GM19455 (cell line): ENCODE measurements at regions not wholly inside any gene's neighbourhood (a gene's known extent, or its start where the extent isn't known, plus 50 kb on each side); places are given as distances from the start of the nearest gene placed in this dataset.

Experiments used
- ATAC-seq: cut with Tn5 transposase; IDR thresholded peaks from one replicate; pipeline ENCODE4 v1.9.1; 2021; ENCODE audit not compliant: unreplicated experiment

GRCh38 chr7:18356191-18356645 lies 139.3 kb upstream of the HDAC9 start:
- ATAC-seq = peak; percentile 53

- peak; percentile 54 for ATAC-seq
Measured at GRCh38 chr7:18357691-18358090, 137.9 kb upstream of the HDAC9 start.

GRCh38 chr7:18361756-18362155 lies 133.8 kb upstream of the HDAC9 start:
- ATAC-seq = no peak

- no peak for ATAC-seq
Measured at GRCh38 chr7:18363751-18364380, 131.7 kb upstream of the HDAC9 start.

- no peak for ATAC-seq
Measured at GRCh38 chr7:18364396-18364795, 131.2 kb upstream of the HDAC9 start.

GRCh38 chr7:18366394-18366793 lies 129.2 kb upstream of the HDAC9 start:
- ATAC-seq = no peak

GRCh38 chr7:18369011-18369410 lies 126.5 kb upstream of the HDAC9 start:
- ATAC-seq = no peak

- ATAC-seq = no peak
Measured at GRCh38 chr7:18370633-18371032, 124.9 kb upstream of the HDAC9 start.

GRCh38 chr7:18378989-18379605 lies 116.5 kb upstream of the HDAC9 start:
- no peak for ATAC-seq

- no peak for ATAC-seq
Measured at GRCh38 chr7:18384491-18385143, 110.9 kb upstream of the HDAC9 start.

GRCh38 chr7:18386607-18387006 lies 108.9 kb upstream of the HDAC9 start:
- no peak for ATAC-seq

GRCh38 chr7:18387191-18387735 lies 108.3 kb upstream of the HDAC9 start:
- no peak for ATAC-seq

GRCh38 chr7:18390535-18390907 lies 105.0 kb upstream of the HDAC9 start:
- peak; percentile 42 for ATAC-seq

- ATAC-seq = no peak
Measured at GRCh38 chr7:18393465-18394118, 102.0 kb upstream of the HDAC9 start.

- no peak for ATAC-seq
Measured at GRCh38 chr7:18395868-18396267, 99.7 kb upstream of the HDAC9 start.

- ATAC-seq = no peak
Measured at GRCh38 chr7:18396953-18397352, 98.6 kb upstream of the HDAC9 start.

GRCh38 chr7:18399436-18400235 lies 95.9 kb upstream of the HDAC9 start:
- ATAC-seq = no peak

- no peak for ATAC-seq
Measured at GRCh38 chr7:18400275-18400674, 95.3 kb upstream of the HDAC9 start.

GRCh38 chr7:18400726-18401125 lies 94.8 kb upstream of the HDAC9 start:
- no peak for ATAC-seq

- no peak for ATAC-seq
Measured at GRCh38 chr7:18401757-18402156, 93.8 kb upstream of the HDAC9 start.
